Kidney tubule cell (primary cell): ENCODE measurements at regions not wholly inside any gene's neighbourhood (a gene's known extent, or its start where the extent isn't known, plus 50 kb on each side); places are given as distances from the start of the nearest gene placed in this dataset.
A peak's percentile ranks its signal among the peaks of the same experiment; 100 is the strongest.
"Not testable (repeated sequence)": the region's sequence is repeated elsewhere in the genome, so short reads cannot be mapped to it uniquely, and the experiment has no call there.

Experiments used
- DNase-seq: peaks from one replicate; pipeline ENCODE4 v3.0.0-alpha.2; 2018; ENCODE audit warnings: low spot score

- no peak for DNase-seq
Measured at GRCh38 chr6:3617681-3618311, 133.7 kb downstream of the PXDC1 start.

GRCh38 chr6:3617192-3617631, 134.3 kb downstream of the PXDC1 start:
- DNase-seq = no peak

- no peak for DNase-seq
Measured at GRCh38 chr6:3616565-3617176, 134.8 kb downstream of the PXDC1 start.

- DNase-seq = no peak
Measured at GRCh38 chr6:3615391-3616380, 135.8 kb downstream of the PXDC1 start.

- no peak for DNase-seq
Measured at GRCh38 chr6:3614918-3615317, 136.6 kb downstream of the PXDC1 start.

- DNase-seq = not testable (repeated sequence)
Measured at GRCh38 chr6:3613565-3613964, 137.9 kb downstream of the PXDC1 start.

- DNase-seq = peak; percentile 78
Measured at GRCh38 chr6:3612341-3613041, 139.0 kb downstream of the PXDC1 start.

- no peak for DNase-seq
Measured at GRCh38 chr6:3610921-3611320, 140.6 kb downstream of the PXDC1 start.

GRCh38 chr6:3610206-3610605, 141.3 kb downstream of the PXDC1 start:
- no peak for DNase-seq

- no peak for DNase-seq
Measured at GRCh38 chr6:3609388-3609787, 142.1 kb downstream of the PXDC1 start.

- DNase-seq = no peak
Measured at GRCh38 chr6:3608159-3608558, 143.4 kb downstream of the PXDC1 start.

GRCh38 chr6:3607599-3607998, 143.9 kb downstream of the PXDC1 start:
- no peak for DNase-seq

GRCh38 chr6:3607171-3607570, 144.3 kb downstream of the PXDC1 start:
- DNase-seq = no peak

GRCh38 chr6:3603340-3604130, 146.7 kb upstream of the SLC22A23 start:
- DNase-seq = peak; percentile 9

GRCh38 chr6:3601570-3601969, 144.7 kb upstream of the SLC22A23 start:
- no peak for DNase-seq

GRCh38 chr6:3597500-3598064, 140.7 kb upstream of the SLC22A23 start:
- DNase-seq = no peak

- no peak for DNase-seq
Measured at GRCh38 chr6:3596766-3597165, 139.9 kb upstream of the SLC22A23 start.

GRCh38 chr6:3594201-3594600, 137.4 kb upstream of the SLC22A23 start:
- DNase-seq = no peak

GRCh38 chr6:3593161-3593560, 136.3 kb upstream of the SLC22A23 start:
- no peak for DNase-seq

GRCh38 chr6:3592371-3592941, 135.6 kb upstream of the SLC22A23 start:
- DNase-seq = peak; percentile 88

GRCh38 chr6:3591970-3592369, 135.1 kb upstream of the SLC22A23 start:
- no peak for DNase-seq
